DND-41 (cell line): ENCODE measurements at regions not wholly inside any gene's neighbourhood (a gene's known extent, or its start where the extent isn't known, plus 50 kb on each side); places are given as distances from the start of the nearest gene placed in this dataset.
"Not testable (repeated sequence)": the region's sequence is repeated elsewhere in the genome, so short reads cannot be mapped to it uniquely, and the experiment has no call there.

ENCODE experiments used
- ATAC-seq: fragments of 200-7000 bp; cut with Tn5 transposase; 3 replicates; pipeline ENCODE4 v1.9.1; 2021; ENCODE audit warnings: low read depth; ENCODE audit not compliant: insufficient read depth
- DNase-seq: peaks from one replicate; pipeline ENCODE4 v3.0.0-alpha.2; 2020
- H2AFZ ChIP-seq: 2 replicates; pipeline ENCODE4 v1.6.0; 2012; ENCODE audit warnings: low read depth, low read length
- H3K27ac ChIP-seq: 2 replicates; pipeline ENCODE4 v1.5.1; 2012; ENCODE audit warnings: low read length, inconsistent platforms
- H3K27me3 ChIP-seq: fragments of 200-600 bp; sonication (generic); 2 replicates; pipeline ENCODE4 v1.6.0; 2012; ENCODE audit warnings: low read length, mild to moderate bottlenecking, inconsistent platforms; ENCODE audit not compliant: insufficient read depth, poor library complexity
- H3K36me3 ChIP-seq: 2 replicates; pipeline ENCODE4 v1.5.1; 2012; ENCODE audit warnings: low read length, inconsistent platforms; ENCODE audit not compliant: insufficient read depth
- H3K4me1 ChIP-seq: 2 replicates; pipeline ENCODE4 v1.5.1; 2012; ENCODE audit warnings: mild to moderate bottlenecking, low read length; ENCODE audit not compliant: insufficient read depth
- H3K4me2 ChIP-seq: 2 replicates; pipeline ENCODE4 v1.6.0; 2012; ENCODE audit warnings: mild to moderate bottlenecking, moderate library complexity, low read length, inconsistent platforms; ENCODE audit not compliant: insufficient read depth
- H3K4me3 ChIP-seq, 2 experiments: fragments of 200-600 bp in 1 of 2; shearing (Covaris generic) in 1 of 2; 2 replicates each; pipeline ENCODE4 v1.5.1; 2012 to 2016; ENCODE audit warnings: inconsistent platforms in 2 of 2, low read length in 2 of 2, mild to moderate bottlenecking in 2 of 2, low read depth in 1 of 2, moderate library complexity in 1 of 2
- H3K79me2 ChIP-seq: 2 replicates; pipeline ENCODE4 v1.6.0; 2012; ENCODE audit warnings: low read length, inconsistent platforms; ENCODE audit not compliant: insufficient read depth
- H3K9ac ChIP-seq: 2 replicates; pipeline ENCODE4 v1.6.0; 2012; ENCODE audit warnings: low read depth, mild to moderate bottlenecking, inconsistent platforms, low read length, moderate library complexity
- H3K9me3 ChIP-seq: 2 replicates; pipeline ENCODE4 v1.5.1; 2012; ENCODE audit warnings: low read length, moderate library complexity, mild to moderate bottlenecking, inconsistent platforms; ENCODE audit not compliant: insufficient read depth, severe bottlenecking
- H4K20me1 ChIP-seq: 2 replicates; pipeline ENCODE4 v1.6.0; 2012; ENCODE audit warnings: low read length; ENCODE audit not compliant: insufficient read depth
- CTCF ChIP-seq: IDR thresholded peaks from 2 replicates; pipeline ENCODE4 v1.5.1; 2012; ENCODE audit warnings: borderline replicate concordance, low read length, moderate library complexity, mild to moderate bottlenecking; ENCODE audit not compliant: poor library complexity, severe bottlenecking; ENCODE audit errors: extremely low read depth
- EZH2 ChIP-seq: IDR thresholded peaks from 3 replicates; pipeline ENCODE4 v1.6.1; 2012; ENCODE audit warnings: borderline replicate concordance, low read depth, mild to moderate bottlenecking, moderate library complexity, low read length, inconsistent platforms; ENCODE audit not compliant: severe bottlenecking

- Histone ChIP-seq H3K4me3 (no peak overlapping the region), H3K4me2 (no peak overlapping the region), H3K79me2 (no peaks in the 10 kb centered on the region), H3K9ac (no peak overlapping the region), H3K9me3 (peaks cover 46% of the 10 kb centered on the region), H4K20me1 (no peaks in the 10 kb centered on the region), H3K27me3 (no peaks in the 10 kb centered on the region), H3K4me1 (no peaks in the 10 kb centered on the region), H3K36me3 (no peaks in the 10 kb centered on the region), H2AFZ (no peak overlapping the region), H3K27ac (no peak overlapping the region)
- ATAC-seq: no peak
- no peak for DNase-seq
- no peak for TF ChIP-seq EZH2
- no peak for TF ChIP-seq CTCF
Observed at GRCh38 chr13:18233783-18234299, 947.8 kb downstream of the TUBA3C start.

- Histone ChIP-seq H3K9me3 (peaks cover 46% of the 10 kb centered on the region), H3K36me3 (no peaks in the 10 kb centered on the region), H2AFZ (no peak overlapping the region), H3K4me3 (no peak overlapping the region), H3K9ac (no peak overlapping the region), H3K4me2 (no peak overlapping the region), H4K20me1 (no peaks in the 10 kb centered on the region), H3K27ac (no peak overlapping the region), H3K79me2 (no peaks in the 10 kb centered on the region), H3K4me1 (no peaks in the 10 kb centered on the region), H3K27me3 (no peaks in the 10 kb centered on the region)
- TF ChIP-seq EZH2 (no peak), CTCF (no peak)
- no peak for DNase-seq
- no peak for ATAC-seq
Observed at GRCh38 chr13:18232994-18233782, 948.4 kb downstream of the TUBA3C start.

- H3K9me3 ChIP-seq: peaks cover 46% of the 10 kb centered on the region
Observed at GRCh38 chr13:18232298-18232993, 949.2 kb downstream of the TUBA3C start.

DNA sequence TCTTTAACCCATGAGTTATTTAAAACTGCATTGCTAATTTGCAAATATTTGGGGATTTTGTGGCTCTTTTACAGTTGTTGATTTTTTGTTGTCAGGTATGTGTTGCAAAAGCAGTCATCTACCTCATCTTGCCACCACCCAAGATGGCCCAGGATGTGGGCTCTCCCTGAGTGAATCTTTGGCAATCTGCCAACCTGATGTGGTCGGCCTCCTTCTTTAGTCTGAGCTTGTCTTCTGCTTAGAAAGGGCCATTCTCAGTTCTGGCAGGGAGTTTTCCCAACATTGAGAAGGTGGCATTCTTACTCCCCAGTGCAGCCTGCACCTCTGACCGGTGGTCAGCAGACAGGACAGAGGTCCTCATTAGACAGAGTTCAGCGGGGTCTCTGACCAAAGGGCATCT, 957.2 kb downstream of the TUBA3C start:
- H3K9ac ChIP-seq, H3K27ac ChIP-seq, H4K20me1 ChIP-seq, H3K4me3 ChIP-seq, ATAC-seq, H3K4me1 ChIP-seq, H3K36me3 ChIP-seq, H3K79me2 ChIP-seq, H3K4me2 ChIP-seq, H2AFZ ChIP-seq, H3K27me3 ChIP-seq, H3K9me3 ChIP-seq: not testable (repeated sequence)
- DNase-seq: peak; percentile 67

More at GRCh38 chr13:18232298-18232993, 949.2 kb downstream of the TUBA3C start:
- Histone ChIP-seq H3K27ac (no peak overlapping the region), H3K27me3 (no peaks in the 10 kb centered on the region), H3K4me3 (no peak overlapping the region), H3K4me1 (no peaks in the 10 kb centered on the region), H2AFZ (no peak overlapping the region), H3K9ac (no peak overlapping the region), H3K79me2 (no peaks in the 10 kb centered on the region), H4K20me1 (no peaks in the 10 kb centered on the region), H3K36me3 (no peaks in the 10 kb centered on the region), H3K4me2 (no peak overlapping the region)
- ATAC-seq: no peak
- no peak for TF ChIP-seq CTCF
- no peak for TF ChIP-seq EZH2
- DNase-seq: no peak

DNA sequence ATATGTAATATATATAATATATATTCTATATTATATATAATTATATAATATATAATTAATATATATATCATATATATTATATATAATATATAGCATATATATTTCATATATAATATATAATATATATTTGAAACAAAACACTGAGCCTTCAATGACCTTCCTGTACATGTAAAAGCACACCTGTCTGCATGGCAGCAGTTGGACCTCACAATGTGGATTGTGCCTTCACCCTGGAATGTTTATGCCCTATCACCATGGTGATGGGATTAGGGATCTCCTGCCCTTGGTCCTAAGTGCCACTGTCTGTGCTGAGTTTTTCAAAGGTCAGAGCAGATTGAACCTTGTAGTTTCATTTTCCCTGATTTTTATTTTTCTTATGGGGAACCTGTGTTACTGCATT, 966.9 kb downstream of the TUBA3C start:
- ATAC-seq, DNase-seq, H3K9ac ChIP-seq, H3K4me1 ChIP-seq, H3K27ac ChIP-seq, H2AFZ ChIP-seq, H3K36me3 ChIP-seq, H3K4me2 ChIP-seq, H3K4me3 ChIP-seq, H3K9me3 ChIP-seq, H3K79me2 ChIP-seq, H4K20me1 ChIP-seq, H3K27me3 ChIP-seq: not testable (repeated sequence)
